Esophagus muscularis mucosa (tissue), 3 donors: ENCODE measurements at regions not wholly inside any gene's neighbourhood (a gene's known extent, or its start where the extent isn't known, plus 50 kb on each side); places are given as distances from the start of the nearest gene placed in this dataset.

Experiments
- CTCF ChIP-seq, 3 experiments: fragments of 200-600 bp in 2 of 3; fragments of 450-650 bp in 1 of 3; sonication (generic) in 2 of 3; IDR thresholded peaks; one replicate each; pipeline ENCODE4 v1.5.1; 2017 to 2019; ENCODE audit warnings: antibody characterized with exemption in 3 of 3, mild to moderate bottlenecking in 2 of 3, moderate library complexity in 1 of 3
- EP300 ChIP-seq: sonication (generic); formaldehyde crosslinking; IDR thresholded peaks from one replicate; pipeline ENCODE4 v1.6.1; 2017; ENCODE audit warnings: antibody characterized with exemption

GRCh38 chr13:22455036-22455435 is 725.7 kb upstream of the SGCG start:
- no peak for TF ChIP-seq CTCF (IDR thresholded peaks at IDR 0.05)
- TF ChIP-seq EP300, result no peak
